ENCODE measurements at regions not wholly inside any gene's neighbourhood (a gene's known extent, or its start where the extent isn't known, plus 50 kb on each side); places are given as distances from the start of the nearest gene placed in this dataset.
A peak's percentile ranks its signal among the peaks of the same experiment; 100 is the strongest.
"Not testable (repeated sequence)": the region's sequence is repeated elsewhere in the genome, so short reads cannot be mapped to it uniquely, and the experiment has no call there.

GRCh38 chr2:155879900-155880299 lies 452.6 kb downstream of the NR4A2 start:
- not testable (repeated sequence) for DNase-seq

- DNase-seq: no peak
Observed at GRCh38 chr2:155872396-155872795, 460.1 kb downstream of the NR4A2 start.

GRCh38 chr2:155871940-155872339 lies 460.6 kb downstream of the NR4A2 start:
- no peak for DNase-seq

GRCh38 chr2:155867564-155867963 lies 465.0 kb downstream of the NR4A2 start:
- DNase-seq: no peak

GRCh38 chr2:155866477-155866876 lies 466.0 kb downstream of the NR4A2 start:
- no peak for DNase-seq

- DNase-seq: no peak
Observed at GRCh38 chr2:155852156-155852555, 480.4 kb downstream of the NR4A2 start.

GRCh38 chr2:155846259-155846658 lies 486.3 kb downstream of the NR4A2 start:
- DNase-seq: no peak

- DNase-seq: no peak
Observed at GRCh38 chr2:155844461-155844860, 488.1 kb downstream of the NR4A2 start.

- DNase-seq: no peak
Observed at GRCh38 chr2:155842103-155842502, 490.4 kb downstream of the NR4A2 start.

GRCh38 chr2:155841442-155841841 lies 491.1 kb downstream of the NR4A2 start:
- DNase-seq: no peak

GRCh38 chr2:155840661-155841060 lies 491.9 kb downstream of the NR4A2 start:
- no peak for DNase-seq

GRCh38 chr2:155839991-155840390 lies 492.5 kb downstream of the NR4A2 start:
- no peak for DNase-seq

GRCh38 chr2:155839436-155839835 lies 493.1 kb downstream of the NR4A2 start:
- no peak for DNase-seq

- DNase-seq: no peak
Observed at GRCh38 chr2:155836439-155836838, 496.1 kb downstream of the NR4A2 start.

- DNase-seq: no peak
Observed at GRCh38 chr2:155830817-155831579, 501.5 kb downstream of the NR4A2 start.

- no peak for DNase-seq
Observed at GRCh38 chr2:155830351-155830750, 502.2 kb downstream of the NR4A2 start.

GRCh38 chr2:155825876-155826275 lies 506.6 kb downstream of the NR4A2 start:
- DNase-seq: peak; percentile 28

GRCh38 chr2:155815851-155816250 lies 516.7 kb downstream of the NR4A2 start:
- DNase-seq: peak; percentile 63

- DNase-seq: no peak
Observed at GRCh38 chr2:155815275-155815674, 517.2 kb downstream of the NR4A2 start.

- DNase-seq: no peak
Observed at GRCh38 chr2:155810411-155810810, 522.1 kb downstream of the NR4A2 start.

GRCh38 chr2:155802888-155803287 lies 529.6 kb downstream of the NR4A2 start:
- DNase-seq: no peak

- DNase-seq: no peak
Observed at GRCh38 chr2:155792666-155793065, 539.9 kb downstream of the NR4A2 start.

GRCh38 chr2:155770516-155770915 lies 562.0 kb downstream of the NR4A2 start:
- no peak for DNase-seq

GRCh38 chr2:155766342-155767115 lies 566.0 kb downstream of the NR4A2 start:
- no peak for DNase-seq
